ENCODE measurements at regions not wholly inside any gene's neighbourhood (a gene's known extent, or its start where the extent isn't known, plus 50 kb on each side); places are given as distances from the start of the nearest gene placed in this dataset.

DNA sequence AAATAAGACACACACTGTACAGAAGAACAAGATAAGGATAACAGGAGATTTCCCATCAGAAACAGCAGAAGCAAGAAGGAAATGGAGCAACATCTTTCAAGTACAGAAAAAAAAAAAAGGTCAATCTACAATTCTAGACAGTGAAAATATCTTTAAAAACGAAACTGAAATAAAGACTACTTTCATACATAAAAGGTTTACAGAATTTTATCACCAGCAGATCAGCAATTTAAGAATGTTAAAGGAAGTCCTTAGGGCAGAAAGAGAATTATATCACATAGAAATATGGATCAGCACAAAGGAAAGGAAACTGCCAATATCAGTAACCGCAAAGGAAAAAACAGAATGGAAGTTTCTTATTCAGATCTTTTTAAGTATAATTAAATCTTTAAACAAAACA lies 931.0 kb downstream of the EPHA4 start:
- TF ChIP-seq CTCF (IDR thresholded peaks at IDR 0.05) (no peak), EP300 (IDR thresholded peaks at IDR 0.05; ENCODE audit: low read depth) (no peak)

All from transverse colon (tissue), 3 donors.